Prostate gland (tissue), 2 donors: ENCODE measurements at regions not wholly inside any gene's neighbourhood (a gene's known extent, or its start where the extent isn't known, plus 50 kb on each side); places are given as distances from the start of the nearest gene placed in this dataset.

Source experiments
- DNase-seq: peaks from one replicate; pipeline ENCODE4 v3.0.0-alpha.2; 2019; ENCODE audit warnings: low spot score
- H3K27ac ChIP-seq, 2 donors: fragments of 200-600 bp; sonication (generic); 2 replicates each; pipeline ENCODE4 v1.5.1; 2017 to 2019
- H3K27me3 ChIP-seq: fragments of 200-600 bp; sonication (generic); replicated peaks from 2 replicates; pipeline ENCODE4 v1.5.1; 2019; ENCODE audit not compliant: insufficient read depth
- H3K36me3 ChIP-seq, 2 donors: fragments of 200-600 bp; sonication (generic); 1 replicate in 1 of 2; 2 replicates in 1 of 2; pipeline versions ENCODE4 v1.5.1 to v1.8.1; 2017 to 2019
- H3K4me1 ChIP-seq: fragments of 200-600 bp; sonication (generic); replicated peaks from 2 replicates; pipeline ENCODE4 v1.5.1; 2019
- H3K4me3 ChIP-seq, 2 donors: fragments of 200-600 bp; sonication (generic); 2 replicates each; pipeline ENCODE4 v1.5.1; 2017 to 2019
- H3K9me3 ChIP-seq: fragments of 200-600 bp; sonication (generic); 2 replicates; pipeline ENCODE4 v1.5.1; 2017
- CTCF ChIP-seq, 4 experiments: fragments of 200-600 bp in 2 of 4; fragments of 450-650 bp in 2 of 4; sonication (generic) in 2 of 4; IDR thresholded peaks; 1 replicate in 3 of 4; 2 replicates in 1 of 4; pipeline ENCODE4 v1.5.1; 2016 to 2019; ENCODE audit warnings: antibody characterized with exemption in 4 of 4, mild to moderate bottlenecking in 2 of 4, moderate library complexity in 2 of 4
- POLR2A ChIP-seq: fragments of 450-650 bp; IDR thresholded peaks from one replicate; pipeline ENCODE4 v1.6.1; 2016; ENCODE audit warnings: antibody characterized with exemption, mild to moderate bottlenecking
- POLR2AphosphoS5 ChIP-seq: sonication (generic); formaldehyde crosslinking; IDR thresholded peaks from one replicate; pipeline ENCODE4 v1.6.1; 2017; ENCODE audit warnings: antibody characterized with exemption
- WGBS: methylation state at CpG from one replicate; pipeline ENCODE4 v1.1.5; 2018; 5-methylcytosine and 5-hydroxymethylcytosine counted together
- intact Hi-C: fragments of 100-400 bp; cut with DNase I; formaldehyde crosslinking; loops from one replicate; pipeline ENCODE4 v1.14.2; 2022

GRCh38 chrY:7461873-7462525 lies 550.4 kb upstream of the AMELY start:
- Histone ChIP-seq H3K4me1 (no peaks in the 10 kb centered on the region), H3K9me3 (no peaks in the 10 kb centered on the region), H3K4me3 (no peak overlapping the region), H3K27ac (no peak overlapping the region), H3K36me3 (no peaks in the 10 kb centered on the region), H3K27me3 (no peaks in the 10 kb centered on the region)
- WGBS, result 96% methylated on average over 6 of the region's 6 CpGs
- no peak for TF ChIP-seq CTCF (IDR thresholded peaks at IDR 0.05)
- no peak for TF ChIP-seq POLR2A
- no peak for TF ChIP-seq POLR2AphosphoS5
- intact Hi-C loops, result no loop called here
- no peak for DNase-seq

GRCh38 chrY:7459802-7460201 lies 548.2 kb upstream of the AMELY start:
- intact Hi-C loops, result no loop called here
- no peak for TF ChIP-seq POLR2AphosphoS5
- TF ChIP-seq CTCF (IDR thresholded peaks at IDR 0.05), result no peak
- no peak for TF ChIP-seq POLR2A

GRCh38 chrY:7458301-7459078 lies 546.9 kb upstream of the AMELY start:
- Histone ChIP-seq H3K9me3 (no peaks in the 10 kb centered on the region), H3K4me3 (no peak overlapping the region), H3K4me1 (no peaks in the 10 kb centered on the region), H3K36me3 (no peaks in the 10 kb centered on the region), H3K27ac (no peak overlapping the region), H3K27me3 (no peaks in the 10 kb centered on the region)
- no peak for TF ChIP-seq POLR2A
- TF ChIP-seq POLR2AphosphoS5, result no peak
- TF ChIP-seq CTCF (IDR thresholded peaks at IDR 0.05), result no peak
- intact Hi-C loops, result no loop called here
- WGBS, result 7% methylated on average over 1 of the region's 1 CpG
- DNase-seq, result no peak

More at GRCh38 chrY:7459802-7460201, 548.2 kb upstream of the AMELY start:
- Histone ChIP-seq H3K27me3 (no peaks in the 10 kb centered on the region), H3K4me1 (no peaks in the 10 kb centered on the region), H3K36me3 (no peaks in the 10 kb centered on the region), H3K9me3 (no peaks in the 10 kb centered on the region), H3K27ac (no peak overlapping the region), H3K4me3 (no peak overlapping the region)
- DNase-seq, result no peak

- intact Hi-C loops, result no loop called here
- H3K4me3 ChIP-seq, result no peak overlapping the region
- no peaks in the 10 kb centered on the region for H3K27me3 ChIP-seq
- no peak for DNase-seq
- no peaks in the 10 kb centered on the region for H3K4me1 ChIP-seq
- no peaks in the 10 kb centered on the region for H3K36me3 ChIP-seq
- H3K9me3 ChIP-seq, result no peaks in the 10 kb centered on the region
- no peak for TF ChIP-seq CTCF (IDR thresholded peaks at IDR 0.05)
- no peak for TF ChIP-seq POLR2AphosphoS5
- no peak for TF ChIP-seq POLR2A
- 81% methylated on average over 4 of the region's 4 CpGs for WGBS
- no peak overlapping the region for H3K27ac ChIP-seq
Measured at GRCh38 chrY:7457286-7458015, 545.9 kb upstream of the AMELY start.
